SK-N-SH treated with all-trans-retinoic acid at 6 μM for 48 hours (cell line): ENCODE measurements at regions not wholly inside any gene's neighbourhood (a gene's known extent, or its start where the extent isn't known, plus 50 kb on each side); places are given as distances from the start of the nearest gene placed in this dataset.

Source experiments
- ARNTL ChIP-seq: fragments of 450-650 bp; formaldehyde crosslinking; IDR thresholded peaks from 2 replicates; pipeline ENCODE4 v1.5.0; 2020; ENCODE audit warnings: low read depth, mild to moderate bottlenecking, moderate library complexity, borderline replicate concordance
- CSRNP3 ChIP-seq: fragments of 250-450 bp; sonication (Bioruptor Pico); IDR thresholded peaks from 2 replicates; pipeline ENCODE4 v1.5.1; 2021; ENCODE audit warnings: mild to moderate bottlenecking, moderate library complexity
- ISL1 ChIP-seq: fragments of 250-450 bp; sonication (Bioruptor Pico); IDR thresholded peaks from 2 replicates; pipeline ENCODE4 v2.1.2; 2022; ENCODE audit warnings: mild to moderate bottlenecking, moderate library complexity
- OSR1 ChIP-seq: fragments of 250-450 bp; sonication (Bioruptor Pico); IDR thresholded peaks from 2 replicates; pipeline ENCODE4 v1.8.0; 2022; ENCODE audit warnings: moderate library complexity, mild to moderate bottlenecking, inconsistent platforms
- RARB ChIP-seq: fragments of 250-450 bp; sonication (Bioruptor Pico); IDR thresholded peaks from 2 replicates; pipeline ENCODE4 v1.8.0; 2021; ENCODE audit warnings: mild to moderate bottlenecking, moderate library complexity
- SNAI2 ChIP-seq: fragments of 250-450 bp; sonication (Bioruptor Pico); IDR thresholded peaks from 2 replicates; pipeline ENCODE4 v1.5.0; 2020; ENCODE audit warnings: mild to moderate bottlenecking, moderate library complexity
- TSHZ2 ChIP-seq: fragments of 250-450 bp; sonication (Bioruptor Pico); IDR thresholded peaks from 2 replicates; pipeline ENCODE4 v1.5.0; 2020; ENCODE audit warnings: mild to moderate bottlenecking, moderate library complexity
- ZFP3 ChIP-seq: fragments of 250-450 bp; sonication (Bioruptor Pico); IDR thresholded peaks from 2 replicates; pipeline ENCODE4 v1.5.0; 2020; ENCODE audit warnings: mild to moderate bottlenecking, moderate library complexity
- ZNF565 ChIP-seq: fragments of 450-650 bp; formaldehyde crosslinking; conservative IDR thresholded peaks from 2 replicates; pipeline ENCODE4 v1.5.0; 2020; ENCODE audit warnings: low read depth, mild to moderate bottlenecking, moderate library complexity
- ZNF8 ChIP-seq: fragments of 450-650 bp; formaldehyde crosslinking; IDR thresholded peaks from 2 replicates; pipeline ENCODE4 v1.5.0; 2020; ENCODE audit warnings: mild to moderate bottlenecking, moderate library complexity
- TF ChIP-seq, protein P1 (sequence below): fragments of 250-450 bp; sonication (Bioruptor Pico); IDR thresholded peaks from 2 replicates; pipeline ENCODE4 v1.8.0; 2020; ENCODE audit warnings: mild to moderate bottlenecking, moderate library complexity, borderline replicate concordance

- TF ChIP-seq OSR1 (CRISPR knock-in tag) = no peak
- TF ChIP-seq SNAI2 (CRISPR knock-in tag) = no peak
- TF ChIP-seq ARNTL = no peak
- no peak for TF ChIP-seq CSRNP3 (CRISPR knock-in tag)
- TF ChIP-seq TSHZ2 = no peak
- no peak for TF ChIP-seq RARB (CRISPR knock-in tag)
- no peak for TF ChIP-seq ISL1 (CRISPR knock-in tag)
- TF ChIP-seq ZNF8 (CRISPR knock-in tag) = no peak
- TF ChIP-seq ZFP3 (CRISPR knock-in tag) = no peak
- TF ChIP-seq ZNF565 = no peak
- TF ChIP-seq, protein P1, sequence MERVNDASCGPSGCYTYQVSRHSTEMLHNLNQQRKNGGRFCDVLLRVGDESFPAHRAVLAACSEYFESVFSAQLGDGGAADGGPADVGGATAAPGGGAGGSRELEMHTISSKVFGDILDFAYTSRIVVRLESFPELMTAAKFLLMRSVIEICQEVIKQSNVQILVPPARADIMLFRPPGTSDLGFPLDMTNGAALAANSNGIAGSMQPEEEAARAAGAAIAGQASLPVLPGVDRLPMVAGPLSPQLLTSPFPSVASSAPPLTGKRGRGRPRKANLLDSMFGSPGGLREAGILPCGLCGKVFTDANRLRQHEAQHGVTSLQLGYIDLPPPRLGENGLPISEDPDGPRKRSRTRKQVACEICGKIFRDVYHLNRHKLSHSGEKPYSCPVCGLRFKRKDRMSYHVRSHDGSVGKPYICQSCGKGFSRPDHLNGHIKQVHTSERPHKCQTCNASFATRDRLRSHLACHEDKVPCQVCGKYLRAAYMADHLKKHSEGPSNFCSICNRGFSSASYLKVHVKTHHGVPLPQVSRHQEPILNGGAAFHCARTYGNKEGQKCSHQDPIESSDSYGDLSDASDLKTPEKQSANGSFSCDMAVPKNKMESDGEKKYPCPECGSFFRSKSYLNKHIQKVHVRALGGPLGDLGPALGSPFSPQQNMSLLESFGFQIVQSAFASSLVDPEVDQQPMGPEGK (CRISPR knock-in tag) = no peak
Observed at GRCh38 chr4:1519787-1520661, 113.8 kb upstream of the NKX1-1 start.
